Activated B cell treated with CpG ODN at 0.5 μM for 24 hours (primary cell): ENCODE measurements at regions not wholly inside any gene's neighbourhood (a gene's known extent, or its start where the extent isn't known, plus 50 kb on each side); places are given as distances from the start of the nearest gene placed in this dataset.

Source experiments
- ATAC-seq: fragments of 200-7000 bp; cut with Tn5 transposase; one replicate; pipeline ENCODE4 v1.10.0; 2021; ENCODE audit warnings: low read depth, mild to moderate bottlenecking, moderate library complexity
- CTCF ChIA-PET: fragments of 350-600 bp; sonication (Branson Sonifier 250); formaldehyde crosslinking; loops from one replicate; lab custom pipeline; 2021; ENCODE audit warnings: antibody characterized with exemption; lab: Charles Lee
- POLR2A ChIA-PET: fragments of 350-600 bp; sonication (Branson Sonifier 250); formaldehyde crosslinking; loops from one replicate; lab custom pipeline; 2021; ENCODE audit warnings: antibody characterized with exemption; lab: Charles Lee
- DNase-seq: peaks from one replicate; pipeline ENCODE4 v3.0.0; 2022
- H3K27ac Mint-ChIP-seq: one replicate; pipeline ENCODE4 v1.8.0; 2020; ENCODE audit warnings: mixed read lengths
- H3K27me3 Mint-ChIP-seq: one replicate; pipeline ENCODE4 v1.8.0; 2021; ENCODE audit warnings: mixed read lengths
- H3K36me3 Mint-ChIP-seq: one replicate; pipeline ENCODE4 v1.8.0; 2021; ENCODE audit warnings: low read depth, mixed read lengths
- H3K4me1 Mint-ChIP-seq: one replicate; pipeline ENCODE4 v1.8.0; 2021; ENCODE audit warnings: mixed read lengths
- H3K4me3 Mint-ChIP-seq: one replicate; pipeline ENCODE4 v1.8.0; 2020; ENCODE audit warnings: mild to moderate bottlenecking, mixed read lengths
- H3K9me3 Mint-ChIP-seq: one replicate; pipeline ENCODE4 v1.8.0; 2020; ENCODE audit warnings: mixed read lengths
- intact Hi-C: fragments of 100-400 bp; cut with micrococcal nuclease; formaldehyde crosslinking; loops from one replicate; pipeline ENCODE4 v1.15.1; 2024
- TF ChIP-seq, protein P1 (sequence below): fragments of 200-600 bp; IDR thresholded peaks from one replicate; pipeline ENCODE4 v1.8.0; 2022; ENCODE audit warnings: antibody characterized with exemption, mild to moderate bottlenecking

DNA sequence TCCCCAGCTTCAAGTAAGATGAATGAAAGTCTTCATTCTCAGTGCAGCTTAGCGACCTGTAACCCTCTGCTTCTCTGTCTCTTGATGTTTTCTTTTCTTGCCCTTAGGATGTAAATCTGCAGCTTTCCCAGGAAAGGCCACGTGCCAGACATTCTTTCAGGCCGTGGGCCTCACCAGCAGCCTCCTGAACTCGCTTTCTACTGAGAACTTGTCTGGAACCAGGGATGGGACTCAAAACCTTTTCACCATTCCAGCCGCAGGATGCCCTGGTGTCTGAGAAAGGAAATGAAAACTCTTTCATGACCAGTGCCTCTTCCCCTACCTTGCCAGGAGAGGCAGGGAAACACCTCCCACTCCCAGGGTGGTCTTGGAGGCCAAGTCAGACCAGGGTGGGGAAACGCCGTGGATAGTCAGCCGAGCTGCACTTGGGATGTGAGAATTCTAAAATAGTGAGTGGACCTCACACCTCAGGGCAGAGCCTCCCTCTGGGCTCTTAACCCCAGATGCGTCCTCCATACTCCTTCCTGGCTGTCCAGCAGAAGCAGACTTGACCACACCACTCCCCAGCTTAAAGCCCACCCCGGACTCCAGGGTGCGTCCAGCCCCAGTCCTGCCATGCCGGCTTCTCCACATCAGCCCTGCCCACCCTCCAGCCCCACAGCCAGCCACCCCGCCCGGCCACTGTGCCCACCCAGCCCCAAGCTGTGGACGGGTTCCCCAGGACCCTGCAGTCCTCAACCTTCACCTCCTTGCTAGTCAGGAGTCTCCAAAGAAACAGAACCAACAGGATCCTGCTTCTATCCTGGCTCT lies 115.5 kb downstream of the TWIST2 start:
- intact Hi-C loops = no loop called here
- Mint-ChIP-seq H3K27me3 (peaks cover 2% of the 10 kb centered on the region), H3K4me3 (no peak overlapping the region), H3K27ac (no peak overlapping the region), H3K9me3 (peaks cover 3% of the 10 kb centered on the region), H3K4me1 (no peaks in the 10 kb centered on the region), H3K36me3 (no peaks in the 10 kb centered on the region)
- POLR2A ChIA-PET = no interaction called here
- CTCF ChIA-PET = no interaction called here
- ATAC-seq (no peak), DNase-seq (no peak)
- TF ChIP-seq, protein P1, sequence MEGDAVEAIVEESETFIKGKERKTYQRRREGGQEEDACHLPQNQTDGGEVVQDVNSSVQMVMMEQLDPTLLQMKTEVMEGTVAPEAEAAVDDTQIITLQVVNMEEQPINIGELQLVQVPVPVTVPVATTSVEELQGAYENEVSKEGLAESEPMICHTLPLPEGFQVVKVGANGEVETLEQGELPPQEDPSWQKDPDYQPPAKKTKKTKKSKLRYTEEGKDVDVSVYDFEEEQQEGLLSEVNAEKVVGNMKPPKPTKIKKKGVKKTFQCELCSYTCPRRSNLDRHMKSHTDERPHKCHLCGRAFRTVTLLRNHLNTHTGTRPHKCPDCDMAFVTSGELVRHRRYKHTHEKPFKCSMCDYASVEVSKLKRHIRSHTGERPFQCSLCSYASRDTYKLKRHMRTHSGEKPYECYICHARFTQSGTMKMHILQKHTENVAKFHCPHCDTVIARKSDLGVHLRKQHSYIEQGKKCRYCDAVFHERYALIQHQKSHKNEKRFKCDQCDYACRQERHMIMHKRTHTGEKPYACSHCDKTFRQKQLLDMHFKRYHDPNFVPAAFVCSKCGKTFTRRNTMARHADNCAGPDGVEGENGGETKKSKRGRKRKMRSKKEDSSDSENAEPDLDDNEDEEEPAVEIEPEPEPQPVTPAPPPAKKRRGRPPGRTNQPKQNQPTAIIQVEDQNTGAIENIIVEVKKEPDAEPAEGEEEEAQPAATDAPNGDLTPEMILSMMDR = no peak

DNA sequence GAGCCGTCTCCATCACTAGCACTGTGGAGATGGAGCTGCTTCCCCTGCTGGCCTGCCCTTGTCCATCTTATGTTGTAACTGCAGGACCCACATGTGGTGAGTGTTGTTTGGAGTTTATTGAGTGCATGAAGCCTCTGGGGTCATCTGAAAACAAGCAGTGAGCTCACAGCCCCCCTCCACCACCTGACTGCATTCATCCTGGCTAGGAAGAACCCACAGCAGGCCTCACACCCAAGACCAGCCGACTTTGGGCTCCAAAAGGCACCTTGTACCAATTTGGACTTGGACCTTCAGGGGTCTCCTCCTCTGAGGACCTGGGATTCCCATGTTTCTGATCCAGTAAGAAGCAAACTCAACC lies 116.1 kb downstream of the TWIST2 start:
- no peaks in the 10 kb centered on the region for H3K4me1 Mint-ChIP-seq
- intact Hi-C loops = no loop called here
- no peaks in the 10 kb centered on the region for H3K36me3 Mint-ChIP-seq
- POLR2A ChIA-PET = no interaction called here
- ATAC-seq = no peak
- H3K27ac Mint-ChIP-seq = no peak overlapping the region
- CTCF ChIA-PET = no interaction called here
- TF ChIP-seq, protein P1 = no peak
- H3K27me3 Mint-ChIP-seq = peaks cover 2% of the 10 kb centered on the region
- H3K9me3 Mint-ChIP-seq = peaks cover 3% of the 10 kb centered on the region
- DNase-seq = no peak
- H3K4me3 Mint-ChIP-seq = no peak overlapping the region

DNA sequence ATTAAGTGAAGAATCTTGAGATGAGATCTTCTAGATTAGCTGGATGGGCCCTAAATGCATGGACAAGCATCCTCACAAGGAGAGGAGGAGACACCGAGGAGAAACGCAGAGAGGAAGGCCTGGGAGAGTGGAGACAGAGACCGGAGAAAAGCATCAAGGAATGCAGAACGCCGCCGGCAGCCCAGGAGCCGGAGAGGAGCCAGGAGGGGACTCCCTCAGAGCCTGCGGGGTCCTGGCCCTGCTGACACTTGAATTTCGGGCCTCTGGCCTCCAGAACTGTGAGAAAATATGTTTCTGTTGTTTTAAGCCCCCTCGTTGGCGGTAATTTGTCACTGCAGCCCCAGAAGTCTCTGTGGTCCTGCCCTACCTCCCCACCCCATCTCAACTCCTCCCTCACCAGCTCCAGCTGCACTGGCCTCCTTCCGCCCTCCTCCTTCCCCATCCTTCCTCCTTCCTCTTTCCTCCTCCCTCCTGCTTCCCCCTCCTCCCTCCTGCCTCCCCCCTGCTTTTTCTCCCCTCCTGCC lies 116.7 kb downstream of the TWIST2 start:
- peaks cover 3% of the 10 kb centered on the region for H3K9me3 Mint-ChIP-seq
- no peak overlapping the region for H3K27ac Mint-ChIP-seq
- intact Hi-C loops = no loop called here
- H3K36me3 Mint-ChIP-seq = no peaks in the 10 kb centered on the region
- ChIA-PET POLR2A (no interaction called here), CTCF (no interaction called here)
- peaks cover 2% of the 10 kb centered on the region for H3K27me3 Mint-ChIP-seq
- no peaks in the 10 kb centered on the region for H3K4me1 Mint-ChIP-seq
- TF ChIP-seq, protein P1 = no peak
- ATAC-seq (no peak), DNase-seq (no peak)
- H3K4me3 Mint-ChIP-seq = no peak overlapping the region

DNA sequence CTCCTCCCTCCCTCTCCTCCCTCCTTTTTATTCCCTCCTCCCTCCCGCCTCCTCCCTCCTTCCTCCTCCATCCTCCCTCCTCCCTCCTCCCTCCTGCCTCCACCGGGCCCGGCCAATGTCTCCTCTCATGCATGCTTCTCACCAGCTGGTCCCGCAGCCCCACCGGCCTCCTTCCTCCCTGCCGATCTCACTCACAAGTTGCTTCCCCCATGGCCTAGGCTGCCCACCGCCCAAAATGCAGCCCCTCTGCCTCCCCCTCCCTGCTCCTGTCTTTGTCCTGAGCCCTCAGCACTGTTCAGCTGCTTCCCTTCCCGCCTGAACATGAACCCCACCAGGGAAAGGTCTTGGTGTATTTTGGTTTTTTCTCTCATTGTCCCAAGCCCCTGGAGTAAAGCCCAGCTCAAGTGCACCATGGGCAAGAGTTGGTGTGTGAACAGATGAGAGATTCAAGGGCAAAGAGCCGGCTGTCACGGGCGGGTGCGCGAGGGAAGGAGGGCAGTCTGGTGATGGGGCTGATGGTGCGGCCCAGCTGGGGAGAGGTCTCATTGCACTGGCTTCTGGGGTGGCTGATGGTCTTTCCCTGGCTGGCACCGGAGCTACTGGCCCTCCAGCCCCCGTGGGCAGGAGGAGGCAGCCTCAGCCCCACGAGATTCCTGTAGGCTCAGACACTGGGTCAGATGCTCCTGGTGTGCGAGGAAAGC lies 117.6 kb downstream of the TWIST2 start:
- H3K27ac Mint-ChIP-seq = no peak overlapping the region
- POLR2A ChIA-PET = no interaction called here
- no peaks in the 10 kb centered on the region for H3K4me1 Mint-ChIP-seq
- H3K9me3 Mint-ChIP-seq = no peaks in the 10 kb centered on the region
- CTCF ChIA-PET = no interaction called here
- peaks cover 5% of the 10 kb centered on the region for H3K27me3 Mint-ChIP-seq
- no peak for ATAC-seq
- intact Hi-C loops = no loop called here
- no peak overlapping the region for H3K4me3 Mint-ChIP-seq
- no peaks in the 10 kb centered on the region for H3K36me3 Mint-ChIP-seq
- TF ChIP-seq, protein P1 = no peak
- DNase-seq = no peak
